K562 (cell line): ENCODE measurements at regions not wholly inside any gene's neighbourhood (a gene's known extent, or its start where the extent isn't known, plus 50 kb on each side); places are given as distances from the start of the nearest gene placed in this dataset.

ENCODE experiments used
- ATAC-seq: fragments of 200-7000 bp; cut with Tn5 transposase; 3 replicates; pipeline ENCODE4 v1.9.1; 2020; ENCODE audit warnings: moderate library complexity
- BruUV-seq: library from RNA; stranded (reverse); fragments of 400-500 nt; replicated peaks from 2 replicates; lab custom pipeline; 2021; lab: Mats Ljungman, UMichigan
- CTCF ChIA-PET: fragments of 300-600 bp; formaldehyde crosslinking; extraction: SDS; loops from one replicate; lab custom pipeline; 2021; ENCODE audit warnings: low intra/inter-chr PET ratio; lab: Yijun Ruan, JAX
- POLR2A ChIA-PET: fragments of 300-600, 350-650 bp; sonication (Branson Sonifier 250); formaldehyde crosslinking; extraction: SDS; loops from one replicate; lab custom pipeline; 2021; ENCODE audit warnings: antibody characterized with exemption, inconsistent platforms; lab: Yijun Ruan, JAX
- DNase-seq, 4 experiments: peaks; one replicate each; pipeline versions ENCODE4 v3.0.0 to v3.0.0-alpha.2; 2011 to 2018; ENCODE audit warnings: low spot score in 3 of 4, mixed read lengths in 3 of 4; ENCODE audit errors: extremely low read depth in 1 of 4
- FAIRE-seq: peaks from 2 replicates; lab custom pipeline; 2011; peaks lifted over from hg19 to GRCh38; lab: Jason Lieb, UNC
- H2AFZ ChIP-seq: 2 replicates; pipeline ENCODE4 v1.6.0; 2011; ENCODE audit warnings: low read depth, low read length, control low read depth, inconsistent platforms
- H3K27ac ChIP-seq: fragments of 200-600 bp; 3 replicates; pipeline ENCODE4 v1.8.0; 2011; ENCODE audit warnings: low read depth, mild to moderate bottlenecking, control low read depth, inconsistent platforms, low read length, moderate library complexity, mixed read lengths; ENCODE audit errors: extremely low read depth
- H3K27me3 ChIP-seq, 2 experiments: fragments of 300-600 bp in 1 of 2; 2 replicates in 1 of 2; 3 replicates in 1 of 2; pipeline versions ENCODE4 v1.6.0 to v1.8.0; 2011; ENCODE audit warnings: inconsistent platforms in 2 of 2, low read length in 2 of 2, mild to moderate bottlenecking in 1 of 2, mixed read lengths in 1 of 2, moderate library complexity in 1 of 2; ENCODE audit not compliant: control insufficient read depth in 2 of 2, insufficient read depth in 2 of 2
- H3K36me3 ChIP-seq: fragments of 300-600 bp; 3 replicates; pipeline ENCODE4 v1.8.0; 2011; ENCODE audit warnings: mild to moderate bottlenecking, low read length, inconsistent platforms; ENCODE audit not compliant: control insufficient read depth, insufficient read depth
- H3K4me1 ChIP-seq, 2 experiments: fragments of 200-600 bp in 1 of 2; replicated peaks in 1 of 2; 2 replicates in 1 of 2; 3 replicates in 1 of 2; pipeline versions ENCODE4 v1.5.1 to v1.8.0; 2011; ENCODE audit warnings: inconsistent platforms in 2 of 2, low read length in 2 of 2, mild to moderate bottlenecking in 1 of 2, mixed read lengths in 1 of 2, moderate library complexity in 1 of 2; ENCODE audit not compliant: control insufficient read depth in 2 of 2, insufficient read depth in 2 of 2
- H3K4me2 ChIP-seq: 2 replicates; pipeline ENCODE4 v1.6.1; 2011; ENCODE audit warnings: low read length, control low read depth, inconsistent platforms, mixed read lengths; ENCODE audit not compliant: insufficient read depth
- H3K4me3 ChIP-seq: fragments of 200-600 bp; sonication (generic), shearing (Covaris generic); 2 replicates; pipeline ENCODE4 v1.5.1; 2016; ENCODE audit warnings: control low read depth, inconsistent platforms
- H3K79me2 ChIP-seq: fragments of 200-600 bp; 3 replicates; pipeline ENCODE4 v1.8.0; 2011; ENCODE audit warnings: low read length, inconsistent platforms; ENCODE audit not compliant: control insufficient read depth, insufficient read depth
- H3K9ac ChIP-seq, 2 experiments: 2 replicates each; pipeline versions ENCODE4 v1.6.0 to v1.6.1; 2011; ENCODE audit warnings: low read depth in 2 of 2, low read length in 2 of 2, control low read depth in 1 of 2, inconsistent platforms in 1 of 2, mild to moderate bottlenecking in 1 of 2, mixed read lengths in 1 of 2; ENCODE audit not compliant: insufficient read depth in 1 of 2
- H3K9me1 ChIP-seq: one replicate; pipeline ENCODE4 v1.6.0; 2011; ENCODE audit warnings: inconsistent platforms, mild to moderate bottlenecking, low read length, moderate library complexity; ENCODE audit not compliant: control insufficient read depth, insufficient read depth
- H3K9me3 ChIP-seq: replicated peaks from 2 replicates; pipeline ENCODE4 v1.5.1; 2011; ENCODE audit warnings: low read depth, low read length, inconsistent platforms; ENCODE audit not compliant: control insufficient read depth, insufficient read depth
- H4K20me1 ChIP-seq: replicated peaks from 2 replicates; pipeline ENCODE4 v1.6.1; 2011; ENCODE audit warnings: low read length, inconsistent platforms, mixed read lengths; ENCODE audit not compliant: control insufficient read depth, insufficient read depth
- ASH1L ChIP-seq: fragments of 450-650 bp; IDR thresholded peaks from 2 replicates; pipeline ENCODE4 v1.6.1; 2018; ENCODE audit warnings: borderline replicate concordance, mild to moderate bottlenecking, low read depth; ENCODE audit not compliant: partially characterized antibody
- CBFA2T3 ChIP-seq: fragments of 450-650 bp; IDR thresholded peaks from 2 replicates; pipeline ENCODE4 v1.6.1; 2017
- CCNT2 ChIP-seq: IDR thresholded peaks from 2 replicates; pipeline ENCODE4 v1.6.1; 2011; ENCODE audit warnings: borderline replicate concordance, low read depth, mild to moderate bottlenecking, moderate library complexity, mixed read lengths, low read length; ENCODE audit not compliant: insufficient read length; ENCODE audit errors: extremely low read depth
- CEBPB ChIP-seq: fragments of 450-650 bp; IDR thresholded peaks from 2 replicates; pipeline ENCODE4 v1.6.1; 2016; ENCODE audit warnings: missing genetic modification characterization, missing compliant biosample characterization
- ELF1 ChIP-seq: fragments of 200-800 bp; sonication (Bioruptor generic); IDR thresholded peaks from 2 replicates; pipeline ENCODE4 v1.6.1; 2016; ENCODE audit warnings: missing genetic modification characterization, missing compliant biosample characterization
- FOSL1 ChIP-seq: fragments of 200-800 bp; sonication (Bioruptor generic); conservative IDR thresholded peaks from 2 replicates; pipeline ENCODE4 v1.6.1; 2016; ENCODE audit warnings: missing genetic modification characterization, missing compliant biosample characterization
- HDAC6 ChIP-seq: IDR thresholded peaks from 2 replicates; pipeline ENCODE4 v1.6.1; 2012; ENCODE audit warnings: low read depth, mild to moderate bottlenecking, control low read depth, inconsistent platforms, low read length, moderate library complexity
- HES1 ChIP-seq: fragments of 450-650 bp; IDR thresholded peaks from 2 replicates; pipeline ENCODE4 v1.6.1; 2016; ENCODE audit warnings: low read depth, mild to moderate bottlenecking, moderate library complexity
- ILF3 ChIP-seq: fragments of 450-650 bp; IDR thresholded peaks from 2 replicates; pipeline ENCODE4 v1.6.1; 2018; ENCODE audit warnings: antibody characterized with exemption, mild to moderate bottlenecking, moderate library complexity, borderline replicate concordance
- NCOA6 ChIP-seq: fragments of 450-650 bp; IDR thresholded peaks from 2 replicates; pipeline ENCODE4 v1.6.1; 2017; ENCODE audit warnings: mild to moderate bottlenecking
- SAFB2 ChIP-seq: fragments of 200-400 bp; formaldehyde crosslinking; IDR thresholded peaks from 2 replicates; pipeline ENCODE4 v1.6.1; 2018; ENCODE audit warnings: borderline replicate concordance, low read length, low read depth, moderate library complexity; ENCODE audit not compliant: severe bottlenecking
- SOX6 ChIP-seq: fragments of 450-650 bp; IDR thresholded peaks from 2 replicates; pipeline ENCODE4 v1.6.1; 2014; ENCODE audit warnings: mild to moderate bottlenecking
- TAF15 ChIP-seq: fragments of 200-400 bp; formaldehyde crosslinking; IDR thresholded peaks from 2 replicates; pipeline ENCODE4 v1.6.1; 2017; ENCODE audit warnings: mild to moderate bottlenecking, low read depth, low read length, moderate library complexity
- TCF3 ChIP-seq: sonication (generic); formaldehyde crosslinking; IDR thresholded peaks from 2 replicates; pipeline ENCODE4 v1.4.0; 2020; ENCODE audit warnings: mild to moderate bottlenecking, missing genetic modification reagents
- YBX1 ChIP-seq: fragments of 450-650 bp; IDR thresholded peaks from 2 replicates; pipeline ENCODE4 v1.7.1; 2016; ENCODE audit warnings: mild to moderate bottlenecking
- ZBTB12 ChIP-seq: fragments of 250-450 bp; sonication (Bioruptor Pico); IDR thresholded peaks from 2 replicates; pipeline ENCODE4 v1.4.0; 2020
- ZEB2 ChIP-seq: fragments of 450-650 bp; IDR thresholded peaks from 2 replicates; pipeline ENCODE4 v1.6.1; 2016
- ZNF41 ChIP-seq: fragments of 250-450 bp; sonication (Bioruptor Pico); conservative IDR thresholded peaks from 2 replicates; pipeline ENCODE4 v1.4.0; 2020; ENCODE audit warnings: mild to moderate bottlenecking
- ZNF561 ChIP-seq: fragments of 450-650 bp; formaldehyde crosslinking; conservative IDR thresholded peaks from 2 replicates; pipeline ENCODE4 v1.4.0; 2020; ENCODE audit warnings: mild to moderate bottlenecking, moderate library complexity
- WGBS: fragments of 100-300 bp; shearing (Covaris generic); methylation state at CpG from one replicate; pipeline ENCODE4 v1.1.6; 2016; ENCODE audit warnings: low coverage, mixed read lengths; ENCODE audit not compliant: insufficient coverage; ENCODE audit errors: missing lambda C conversion rate; 5-methylcytosine and 5-hydroxymethylcytosine counted together
- in situ Hi-C: fragments of 300-500 bp; cut with MboI; formaldehyde crosslinking; loops from 4 replicates; pipeline ENCODE4 v1.15.0; 2018; ENCODE audit warnings: inconsistent platforms, mixed read lengths
- intact Hi-C: fragments of 100-400 bp; cut with micrococcal nuclease; formaldehyde crosslinking; loops from 2 replicates; pipeline ENCODE4 v1.14.2; 2022
- TF ChIP-seq, protein P1 (sequence below): sonication (generic); formaldehyde crosslinking; IDR thresholded peaks from 2 replicates; pipeline ENCODE4 v1.4.0; 2020; ENCODE audit warnings: mild to moderate bottlenecking, missing genetic modification reagents
- TF ChIP-seq, protein P2 (sequence below): fragments of 450-650 bp; formaldehyde crosslinking; IDR thresholded peaks from 2 replicates; pipeline ENCODE4 v1.4.0; 2020; ENCODE audit warnings: mild to moderate bottlenecking

DNA sequence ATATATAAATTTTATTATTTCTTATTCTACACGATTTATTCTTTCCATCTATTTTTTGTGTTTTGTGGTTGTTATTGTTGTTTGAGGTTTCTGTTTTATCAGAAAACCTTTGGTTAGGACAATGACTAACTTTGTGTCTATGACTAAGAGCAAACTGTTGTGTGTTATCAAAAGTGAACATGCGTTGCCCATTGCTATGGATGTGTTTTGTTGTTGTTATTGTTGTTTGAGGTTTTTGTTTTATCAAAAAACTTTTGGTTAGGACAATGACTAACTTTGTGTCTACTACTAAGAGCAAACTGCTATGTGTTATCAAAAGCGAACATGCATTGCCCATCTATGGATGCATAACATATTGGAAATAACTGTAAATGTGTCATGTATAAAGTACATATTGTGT lies 692.3 kb downstream of the SLITRK1 start:
- POLR2A ChIA-PET: no interaction called here
- no peak overlapping the region for H3K4me2 ChIP-seq
- H3K9me1 ChIP-seq: no peaks in the 10 kb centered on the region
- no peaks in the 10 kb centered on the region for H3K79me2 ChIP-seq
- CTCF ChIA-PET: no interaction called here
- H3K9me3 ChIP-seq: no peaks in the 10 kb centered on the region
- in situ Hi-C loops: no loop called here
- H3K36me3 ChIP-seq: no peaks in the 10 kb centered on the region
- no TSS peak for BruUV-seq
- no peak overlapping the region for H2AFZ ChIP-seq
- no peaks in the 10 kb centered on the region for H3K27me3 ChIP-seq
- H3K4me1 ChIP-seq: no peaks in the 10 kb centered on the region
- DNase-seq: no peak
- WGBS: 3% methylated on average over 3 of the region's 3 CpGs
- H3K4me3 ChIP-seq: no peak overlapping the region
- intact Hi-C loops: no loop called here
- H3K9ac ChIP-seq: no peak overlapping the region
- no peaks in the 10 kb centered on the region for H4K20me1 ChIP-seq
- ATAC-seq: no peak
- H3K27ac ChIP-seq: no peak overlapping the region
- FAIRE-seq: no peak
- no peak for TF ChIP-seq HES1
- TF ChIP-seq ZBTB12 (CRISPR knock-in tag): no peak
- TF ChIP-seq ILF3: no peak
- peak; percentile 67 for TF ChIP-seq SOX6
- peak; percentile 42; the same call in 1 of the 2 replicates for TF ChIP-seq CBFA2T3
- no peak for TF ChIP-seq ZNF41
- TF ChIP-seq HDAC6: no peak
- no peak for TF ChIP-seq ASH1L
- no peak for TF ChIP-seq ELF1
- TF ChIP-seq FOSL1 (tag): peak; percentile 96
- no peak for TF ChIP-seq YBX1
- no peak for TF ChIP-seq CCNT2
- no peak for TF ChIP-seq ZEB2
- TF ChIP-seq TAF15: no peak
- TF ChIP-seq, protein P1, sequence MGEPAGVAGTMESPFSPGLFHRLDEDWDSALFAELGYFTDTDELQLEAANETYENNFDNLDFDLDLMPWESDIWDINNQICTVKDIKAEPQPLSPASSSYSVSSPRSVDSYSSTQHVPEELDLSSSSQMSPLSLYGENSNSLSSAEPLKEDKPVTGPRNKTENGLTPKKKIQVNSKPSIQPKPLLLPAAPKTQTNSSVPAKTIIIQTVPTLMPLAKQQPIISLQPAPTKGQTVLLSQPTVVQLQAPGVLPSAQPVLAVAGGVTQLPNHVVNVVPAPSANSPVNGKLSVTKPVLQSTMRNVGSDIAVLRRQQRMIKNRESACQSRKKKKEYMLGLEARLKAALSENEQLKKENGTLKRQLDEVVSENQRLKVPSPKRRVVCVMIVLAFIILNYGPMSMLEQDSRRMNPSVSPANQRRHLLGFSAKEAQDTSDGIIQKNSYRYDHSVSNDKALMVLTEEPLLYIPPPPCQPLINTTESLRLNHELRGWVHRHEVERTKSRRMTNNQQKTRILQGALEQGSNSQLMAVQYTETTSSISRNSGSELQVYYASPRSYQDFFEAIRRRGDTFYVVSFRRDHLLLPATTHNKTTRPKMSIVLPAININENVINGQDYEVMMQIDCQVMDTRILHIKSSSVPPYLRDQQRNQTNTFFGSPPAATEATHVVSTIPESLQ (CRISPR knock-in tag): no peak
- no peak for TF ChIP-seq CEBPB
- no peak for TF ChIP-seq NCOA6
- TF ChIP-seq, protein P2, sequence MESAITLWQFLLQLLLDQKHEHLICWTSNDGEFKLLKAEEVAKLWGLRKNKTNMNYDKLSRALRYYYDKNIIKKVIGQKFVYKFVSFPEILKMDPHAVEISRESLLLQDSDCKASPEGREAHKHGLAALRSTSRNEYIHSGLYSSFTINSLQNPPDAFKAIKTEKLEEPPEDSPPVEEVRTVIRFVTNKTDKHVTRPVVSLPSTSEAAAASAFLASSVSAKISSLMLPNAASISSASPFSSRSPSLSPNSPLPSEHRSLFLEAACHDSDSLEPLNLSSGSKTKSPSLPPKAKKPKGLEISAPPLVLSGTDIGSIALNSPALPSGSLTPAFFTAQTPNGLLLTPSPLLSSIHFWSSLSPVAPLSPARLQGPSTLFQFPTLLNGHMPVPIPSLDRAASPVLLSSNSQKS (CRISPR knock-in tag): no peak
- no peak for TF ChIP-seq SAFB2
- TF ChIP-seq ZNF561 (CRISPR knock-in tag): no peak
- TF ChIP-seq TCF3 (CRISPR knock-in tag): peak; percentile 71
